ENCODE measurements at regions not wholly inside any gene's neighbourhood (a gene's known extent, or its start where the extent isn't known, plus 50 kb on each side); places are given as distances from the start of the nearest gene placed in this dataset.

DNA sequence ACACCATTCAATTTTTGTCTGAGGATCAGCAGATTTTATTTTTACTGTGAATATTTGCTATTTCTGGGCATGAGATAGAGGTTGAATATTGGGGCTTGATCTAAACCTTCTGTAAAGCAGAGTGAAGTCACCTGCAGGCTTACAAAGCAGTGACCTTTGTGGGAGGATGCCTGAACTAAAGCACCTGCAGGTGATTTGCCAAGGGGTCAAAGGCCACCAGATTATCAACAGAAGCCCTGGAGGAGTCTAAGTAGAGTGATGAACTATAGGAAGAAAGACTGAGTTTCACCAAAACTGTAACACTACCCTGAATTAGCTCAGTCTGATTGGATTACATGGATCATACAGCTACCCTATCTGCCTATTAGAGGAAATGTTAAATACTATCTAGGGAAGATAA lies 144.3 kb upstream of the PRLR start:
- no peak for DNase-seq (ENCODE audit: extremely low spot score)
- ChIA-PET POLR2A (no interaction called here), CTCF (interaction anchor here (1.6 to 2.3 kb wide), 3 partner anchors 9 to 58 kb away, joined by 4 to 6 read pairs (median 4); no protein-coding TSS in a partner anchor)
- no peak for TF ChIP-seq CTCF (IDR thresholded peaks at IDR 0.05; ENCODE audit: control extremely low read depth, extremely low read depth, low read depth, missing control alignments)

GRCh38 chr5:35373249-35373648 lies 143.0 kb upstream of the PRLR start:
- ChIA-PET CTCF (interaction anchor here (1.6 to 2.3 kb wide), 3 partner anchors 15 to 59 kb away, joined by 4 to 6 read pairs (median 4); no protein-coding TSS in a partner anchor), POLR2A (no interaction called here)
- no peak for DNase-seq (ENCODE audit: extremely low spot score)
- TF ChIP-seq CTCF (IDR thresholded peaks at IDR 0.05; ENCODE audit: control extremely low read depth, extremely low read depth, low read depth, missing control alignments) = no peak

- TF ChIP-seq CTCF (IDR thresholded peaks at IDR 0.05; ENCODE audit: control extremely low read depth, extremely low read depth, low read depth, missing control alignments) = no peak
- ChIA-PET CTCF (interaction anchor here (1.6 kb wide), 1 partner anchor 16 kb away, joined by 4 read pairs; no protein-coding TSS in a partner anchor), POLR2A (no interaction called here)
- DNase-seq (ENCODE audit: extremely low spot score) = no peak
These were observed 142.2 kb upstream of the PRLR start for GRCh38 chr5:35372482-35372881.

- ChIA-PET CTCF (interaction anchor here (1.3 to 3.1 kb wide), 4 partner anchors 8 to 64 kb away, joined by 3 to 13 read pairs (median 4); no protein-coding TSS in a partner anchor), POLR2A (no interaction called here)
- TF ChIP-seq CTCF (IDR thresholded peaks at IDR 0.05; ENCODE audit: control extremely low read depth, extremely low read depth, low read depth, missing control alignments) = no peak
- DNase-seq (ENCODE audit: extremely low spot score) = no peak
These were observed 141.7 kb upstream of the PRLR start for GRCh38 chr5:35371951-35372426.

DNA sequence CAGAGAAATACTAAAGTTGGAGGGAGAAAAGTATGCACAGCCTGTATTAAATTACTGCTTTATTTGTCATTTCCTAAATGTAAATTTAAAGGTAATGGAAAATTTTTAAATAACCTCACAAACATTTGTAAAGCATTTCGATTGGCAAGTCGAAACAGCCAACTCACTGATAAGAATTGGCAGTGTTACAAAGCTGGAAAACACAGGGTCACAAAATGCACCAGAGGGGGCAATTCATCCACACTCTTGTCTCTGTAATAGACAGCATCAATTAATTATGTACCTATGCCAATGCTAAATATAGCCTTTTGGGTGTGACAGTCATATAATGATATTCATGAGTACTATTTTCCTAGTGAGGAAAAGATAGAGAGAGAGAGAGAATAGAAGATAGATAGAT lies 140.6 kb upstream of the PRLR start:
- ChIA-PET POLR2A (no interaction called here), CTCF (interaction anchor here (1.0 to 3.1 kb wide), 5 partner anchors 10 to 66 kb away, joined by 3 to 13 read pairs (median 3); no protein-coding TSS in a partner anchor)
- DNase-seq (ENCODE audit: extremely low spot score) = no peak
- TF ChIP-seq CTCF (IDR thresholded peaks at IDR 0.05; ENCODE audit: control extremely low read depth, extremely low read depth, low read depth, missing control alignments) = no peak

GRCh38 chr5:35369965-35370790 lies 139.9 kb upstream of the PRLR start:
- no peak for TF ChIP-seq CTCF (IDR thresholded peaks at IDR 0.05; ENCODE audit: control extremely low read depth, extremely low read depth, low read depth, missing control alignments)
- ChIA-PET CTCF (interaction anchor here (0.6 to 3.1 kb wide), 6 partner anchors 9 to 66 kb away, joined by 3 to 13 read pairs (median 4); no protein-coding TSS in a partner anchor), POLR2A (no interaction called here)
- DNase-seq (ENCODE audit: extremely low spot score) = no peak
